Pancreas (tissue), 10 donors: ENCODE measurements at regions not wholly inside any gene's neighbourhood (a gene's known extent, or its start where the extent isn't known, plus 50 kb on each side); places are given as distances from the start of the nearest gene placed in this dataset.

Experiments
- ATAC-seq, 4 donors: fragments of 200-7000 bp; cut with Tn5 transposase; one replicate each; pipeline versions ENCODE4 v1.8.0 to v1.9.1; 2020; ENCODE audit warnings: mild to moderate bottlenecking in 4 of 4, moderate library complexity in 4 of 4
- DNase-seq, 6 donors: peaks; one replicate each; pipeline ENCODE4 v3.0.0-alpha.2; 2020
- FAIRE-seq: peaks from 2 replicates; lab custom pipeline; 2012; peaks lifted over from hg19 to GRCh38; lab: Jason Lieb, UNC
- H3K27ac ChIP-seq, 4 donors: fragments of 200-600 bp; sonication (generic); 1 replicate in 3 of 4; 2 replicates in 1 of 4; pipeline versions ENCODE4 v1.5.0 to v1.8.0; 2020
- H3K27me3 ChIP-seq, 4 donors: fragments of 200-600 bp; one replicate each; pipeline ENCODE4 v1.8.0; 2021
- H3K36me3 ChIP-seq, 3 donors: fragments of 200-600 bp; sonication (generic) in 1 of 3; one replicate each; pipeline versions ENCODE4 v1.5.0 to v1.8.0; 2020 to 2021
- H3K4me1 ChIP-seq, 3 donors: fragments of 200-600 bp; one replicate each; pipeline ENCODE4 v1.8.0; 2021
- H3K4me3 ChIP-seq, 4 donors: fragments of 200-600 bp; sonication (generic) in 2 of 4; one replicate each; pipeline versions ENCODE4 v1.5.0 to v1.8.0; 2020 to 2021
- H3K9me3 ChIP-seq, 4 donors: fragments of 200-600 bp; one replicate each; pipeline ENCODE4 v1.8.0; 2021
- CTCF ChIP-seq, 4 donors: fragments of 200-600 bp; sonication (generic) in 3 of 4; IDR thresholded peaks; one replicate each; pipeline versions ENCODE4 v1.5.0 to v1.8.0; 2021; ENCODE audit warnings: antibody characterized with exemption in 4 of 4
- WGBS, 2 donors: extraction: QIAGEN DNeasy Blood & Tissue Kit; methylation state at CpG; one replicate each; pipeline ENCODE4 v1.1.7; 2013; 5-methylcytosine and 5-hydroxymethylcytosine counted together
- intact Hi-C, 3 donors: fragments of 100-400 bp; cut with DNase I; formaldehyde crosslinking; loops; one replicate each; pipeline versions ENCODE4 v1.11.1 to v1.14.2; 2022
- donor health status: healthy with polysubstance abuse.
- donor health status: DM: no; HTN: no; CAD: no; lungs with moderate emphysema.
- donor health status: DM: no; HTN: no; CAD: no.
- donor health status: control.
- donor health status: control.
- donor health status: Bipolar disorder and iron deficiency.
- donor health status: DM: yes; HTN: yes; CAD: no.
- donor health status: DM: no; HTN: no; CAD: no.
- donor health status: DM: no; HTN: no; CAD: no.
- donor health status: DM: yes; HTN: yes; CAD: no.

- Histone ChIP-seq H3K27ac (no peak overlapping the region), H3K4me1 (no peaks in the 10 kb centered on the region), H3K9me3 (no peaks in the 10 kb centered on the region), H3K27me3 (no peaks in the 10 kb centered on the region), H3K4me3 (no peak overlapping the region), H3K36me3 (no peaks in the 10 kb centered on the region)
- no peak for TF ChIP-seq CTCF (IDR thresholded peaks at IDR 0.05)
- no peak for FAIRE-seq
- WGBS, 2 donors: 15 to 20% methylated on average over 2 of the region's 2 CpGs
- intact Hi-C loops: no loop called here
- no peak for DNase-seq
- ATAC-seq: no peak
Measured at GRCh38 chr3:163543662-163544061, 1534.6 kb downstream of the SI start.

- no peaks in the 10 kb centered on the region for H3K27me3 ChIP-seq
- intact Hi-C loops: no loop called here
- H3K36me3 ChIP-seq: no peaks in the 10 kb centered on the region
- 70 to 79% methylated on average over 1 of the region's 1 CpG for WGBS, 2 donors
- FAIRE-seq: no peak
- no peak for DNase-seq
- no peak overlapping the region for H3K4me3 ChIP-seq
- H3K9me3 ChIP-seq: no peaks in the 10 kb centered on the region
- no peak for TF ChIP-seq CTCF (IDR thresholded peaks at IDR 0.05)
- no peak overlapping the region for H3K27ac ChIP-seq
- no peak for ATAC-seq
- no peaks in the 10 kb centered on the region for H3K4me1 ChIP-seq
Measured at GRCh38 chr3:163541629-163542028, 1536.7 kb downstream of the SI start.

- no peak for FAIRE-seq
- intact Hi-C loops: no loop called here
- TF ChIP-seq CTCF (IDR thresholded peaks at IDR 0.05): no peak
- H3K9me3 ChIP-seq: no peaks in the 10 kb centered on the region
- H3K4me1 ChIP-seq: no peaks in the 10 kb centered on the region
- H3K36me3 ChIP-seq: no peaks in the 10 kb centered on the region
- ATAC-seq: no peak
- H3K4me3 ChIP-seq: no peak overlapping the region
- no peak for DNase-seq
- no peaks in the 10 kb centered on the region for H3K27me3 ChIP-seq
- H3K27ac ChIP-seq: no peak overlapping the region
- WGBS, 2 donors: 78 to 92% methylated on average over 4 of the region's 4 CpGs
Measured at GRCh38 chr3:163538387-163538786, 1539.9 kb downstream of the SI start.

GRCh38 chr3:163533381-163533780, 1544.9 kb downstream of the SI start:
- FAIRE-seq (no peak), ATAC-seq (no peak), DNase-seq (no peak)
- Histone ChIP-seq H3K4me3 (no peak overlapping the region), H3K36me3 (no peaks in the 10 kb centered on the region), H3K4me1 (no peaks in the 10 kb centered on the region), H3K27me3 (no peaks in the 10 kb centered on the region), H3K27ac (no peak overlapping the region), H3K9me3 (no peaks in the 10 kb centered on the region)
- 68 to 73% methylated on average over 1 of the region's 1 CpG for WGBS, 2 donors
- no peak for TF ChIP-seq CTCF (IDR thresholded peaks at IDR 0.05)
- intact Hi-C loops: no loop called here

GRCh38 chr3:163523375-163523774, 1554.9 kb downstream of the SI start:
- Histone ChIP-seq H3K36me3 (no peaks in the 10 kb centered on the region), H3K27me3 (no peaks in the 10 kb centered on the region), H3K4me1 (no peaks in the 10 kb centered on the region), H3K27ac (no peak overlapping the region), H3K4me3 (no peak overlapping the region), H3K9me3 (no peaks in the 10 kb centered on the region)
- intact Hi-C loops: no loop called here
- DNase-seq (no peak), ATAC-seq (no peak), FAIRE-seq (no peak)
- 71 to 88% methylated on average over 1 of the region's 1 CpG for WGBS, 2 donors
- TF ChIP-seq CTCF (IDR thresholded peaks at IDR 0.05): no peak
